ENCODE measurements at regions not wholly inside any gene's neighbourhood (a gene's known extent, or its start where the extent isn't known, plus 50 kb on each side); places are given as distances from the start of the nearest gene placed in this dataset.
"Not testable (repeated sequence)": the region's sequence is repeated elsewhere in the genome, so short reads cannot be mapped to it uniquely, and the experiment has no call there.

DNA sequence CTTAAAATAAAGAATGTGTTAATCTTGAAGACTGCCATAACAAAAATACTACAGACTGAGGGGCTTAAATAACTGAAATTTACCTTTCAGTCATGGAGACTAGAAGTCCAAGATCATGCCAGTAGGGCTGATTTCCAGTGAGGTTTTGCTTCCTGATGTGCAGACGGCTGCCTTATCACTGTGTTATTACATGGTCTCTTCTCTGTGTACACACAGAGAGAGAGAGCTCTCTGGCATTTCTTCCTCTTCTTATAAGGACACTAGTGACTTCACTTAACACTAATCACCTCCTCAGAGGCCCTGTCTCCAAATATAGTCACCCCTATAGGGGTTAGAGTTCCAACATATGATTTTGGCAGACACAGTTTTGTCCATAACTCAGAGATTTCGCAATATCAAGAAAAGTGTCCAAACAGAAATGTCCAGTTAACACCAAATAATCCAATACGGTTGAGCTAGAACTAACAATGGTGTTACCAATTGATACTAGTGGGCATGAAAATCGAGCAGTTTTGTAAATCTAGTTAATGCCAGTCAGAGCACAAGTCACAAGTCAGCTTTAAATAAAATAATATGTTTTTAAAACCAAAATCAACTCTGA lies 399.8 kb downstream of the ADCYAP1 start:
- Mint-ChIP-seq H3K4me3 (ENCODE audit: unreplicated experiment) (no peak overlapping the region), H3K4me1 (ENCODE audit: low read depth) (no peaks in the 10 kb centered on the region), H3K9me3 (ENCODE audit: low read depth) (peaks cover 3% of the 10 kb centered on the region), H3K36me3 (ENCODE audit: low read depth) (no peaks in the 10 kb centered on the region), H3K27me3 (ENCODE audit: low read depth) (no peaks in the 10 kb centered on the region), H3K27ac (ENCODE audit: unreplicated experiment) (no peak overlapping the region)
- TF ChIP-seq, protein P1, sequence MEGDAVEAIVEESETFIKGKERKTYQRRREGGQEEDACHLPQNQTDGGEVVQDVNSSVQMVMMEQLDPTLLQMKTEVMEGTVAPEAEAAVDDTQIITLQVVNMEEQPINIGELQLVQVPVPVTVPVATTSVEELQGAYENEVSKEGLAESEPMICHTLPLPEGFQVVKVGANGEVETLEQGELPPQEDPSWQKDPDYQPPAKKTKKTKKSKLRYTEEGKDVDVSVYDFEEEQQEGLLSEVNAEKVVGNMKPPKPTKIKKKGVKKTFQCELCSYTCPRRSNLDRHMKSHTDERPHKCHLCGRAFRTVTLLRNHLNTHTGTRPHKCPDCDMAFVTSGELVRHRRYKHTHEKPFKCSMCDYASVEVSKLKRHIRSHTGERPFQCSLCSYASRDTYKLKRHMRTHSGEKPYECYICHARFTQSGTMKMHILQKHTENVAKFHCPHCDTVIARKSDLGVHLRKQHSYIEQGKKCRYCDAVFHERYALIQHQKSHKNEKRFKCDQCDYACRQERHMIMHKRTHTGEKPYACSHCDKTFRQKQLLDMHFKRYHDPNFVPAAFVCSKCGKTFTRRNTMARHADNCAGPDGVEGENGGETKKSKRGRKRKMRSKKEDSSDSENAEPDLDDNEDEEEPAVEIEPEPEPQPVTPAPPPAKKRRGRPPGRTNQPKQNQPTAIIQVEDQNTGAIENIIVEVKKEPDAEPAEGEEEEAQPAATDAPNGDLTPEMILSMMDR (IDR thresholded peaks at IDR 0.05): no peak
- no peak for DNase-seq (ENCODE audit: low spot score)

DNA sequence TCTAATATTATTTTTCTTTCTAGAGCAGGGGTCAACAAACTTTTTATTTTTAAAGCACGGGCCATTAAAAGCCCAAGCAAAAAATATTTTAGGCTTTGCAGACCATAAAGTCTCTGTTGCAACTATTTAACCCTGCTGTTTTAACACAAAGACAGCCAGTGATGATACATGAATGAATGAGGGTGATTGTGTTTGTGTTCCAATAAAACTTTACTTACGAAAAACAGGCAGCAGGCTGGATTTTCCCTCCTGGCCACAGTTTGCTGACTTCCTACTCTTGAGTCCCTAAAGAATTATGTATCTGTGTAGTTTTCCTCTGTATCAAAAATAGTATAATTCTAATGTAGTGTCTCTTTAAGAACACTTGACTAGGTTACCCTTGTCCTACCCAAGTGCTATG lies 402.0 kb downstream of the ADCYAP1 start:
- no peak overlapping the region for H3K4me3 Mint-ChIP-seq (ENCODE audit: unreplicated experiment)

DNA sequence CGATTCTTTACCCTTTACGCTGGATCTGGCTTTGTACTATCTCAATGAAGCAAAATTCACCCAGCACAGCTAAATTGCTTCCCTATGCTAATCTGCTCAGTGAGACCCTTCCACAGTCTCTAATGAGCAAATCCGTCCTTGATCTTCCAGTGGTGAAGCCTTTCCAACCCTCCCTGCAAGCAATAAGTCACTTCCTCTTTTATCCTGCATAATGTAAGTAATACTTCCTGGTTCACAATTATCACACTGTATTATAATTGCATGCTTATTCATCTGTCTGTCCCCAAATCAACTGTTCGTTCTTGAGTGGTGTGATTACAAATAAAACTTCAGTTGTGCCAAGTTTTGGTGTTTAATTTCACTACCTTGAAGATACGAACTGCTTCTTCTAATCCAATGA lies 404.0 kb downstream of the ADCYAP1 start:
- TF ChIP-seq, protein P1 (IDR thresholded peaks at IDR 0.05): no peak
- Mint-ChIP-seq H3K9me3 (ENCODE audit: low read depth) (no peaks in the 10 kb centered on the region), H3K36me3 (ENCODE audit: low read depth) (no peaks in the 10 kb centered on the region), H3K27ac (ENCODE audit: unreplicated experiment) (no peak overlapping the region), H3K4me3 (ENCODE audit: unreplicated experiment) (no peak overlapping the region), H3K27me3 (ENCODE audit: low read depth) (no peaks in the 10 kb centered on the region), H3K4me1 (ENCODE audit: low read depth) (no peaks in the 10 kb centered on the region)
- no peak for DNase-seq (ENCODE audit: low spot score)

More for the DNA sequence above, 402.0 kb downstream of the ADCYAP1 start:
- DNase-seq (ENCODE audit: low spot score): no peak
- Mint-ChIP-seq H3K27me3 (ENCODE audit: low read depth) (no peaks in the 10 kb centered on the region), H3K4me1 (ENCODE audit: low read depth) (no peaks in the 10 kb centered on the region), H3K36me3 (ENCODE audit: low read depth) (no peaks in the 10 kb centered on the region), H3K27ac (ENCODE audit: unreplicated experiment) (no peak overlapping the region), H3K9me3 (ENCODE audit: low read depth) (no peaks in the 10 kb centered on the region)
- TF ChIP-seq, protein P1 (IDR thresholded peaks at IDR 0.05): no peak

DNA sequence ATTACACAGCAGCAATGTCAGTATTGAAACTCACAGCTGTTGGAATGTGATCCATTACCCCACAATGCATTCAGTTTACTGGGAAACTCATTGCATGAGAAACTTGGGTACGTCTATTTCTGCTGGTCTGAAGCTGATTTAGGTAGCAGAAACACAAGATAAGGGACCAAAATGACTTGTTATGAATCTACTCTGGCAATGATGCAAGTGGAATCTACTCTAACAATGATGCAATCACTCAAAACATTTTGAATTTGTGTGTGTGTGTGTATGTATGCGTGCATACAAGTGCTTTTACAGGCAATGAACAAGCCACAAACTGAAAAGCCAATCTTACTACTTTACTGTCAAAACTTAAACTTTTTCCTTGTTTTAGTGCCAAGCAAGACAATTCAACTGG lies 406.7 kb downstream of the ADCYAP1 start:
- Mint-ChIP-seq H3K4me1 (ENCODE audit: low read depth) (no peaks in the 10 kb centered on the region), H3K9me3 (ENCODE audit: low read depth) (no peaks in the 10 kb centered on the region), H3K4me3 (ENCODE audit: unreplicated experiment) (no peak overlapping the region), H3K36me3 (ENCODE audit: low read depth) (no peaks in the 10 kb centered on the region), H3K27ac (ENCODE audit: unreplicated experiment) (no peak overlapping the region), H3K27me3 (ENCODE audit: low read depth) (no peaks in the 10 kb centered on the region)
- TF ChIP-seq, protein P1 (IDR thresholded peaks at IDR 0.05): no peak
- DNase-seq (ENCODE audit: low spot score): no peak

DNA sequence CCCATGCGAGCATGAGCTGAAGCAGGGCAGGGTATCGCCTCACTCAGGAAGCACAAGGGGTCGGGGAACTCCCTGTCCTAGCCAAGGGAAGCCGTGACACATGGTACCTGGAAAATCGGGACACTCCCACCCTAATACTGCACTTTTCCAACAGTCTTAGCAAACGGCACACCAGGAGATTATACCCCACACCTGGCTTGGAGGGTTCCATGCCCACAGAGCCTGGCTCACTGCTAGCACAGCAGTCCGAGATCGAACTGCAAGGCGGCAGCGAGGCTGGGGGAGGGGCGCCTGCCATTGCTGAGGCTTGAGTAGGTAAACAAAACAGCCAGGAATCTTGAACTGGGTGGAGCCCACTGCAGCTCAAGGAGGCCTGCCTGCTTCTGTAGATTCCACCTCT lies 430.7 kb downstream of the ADCYAP1 start:
- DNase-seq (ENCODE audit: low spot score); H3K4me1 Mint-ChIP-seq (ENCODE audit: low read depth); H3K4me3 Mint-ChIP-seq (ENCODE audit: unreplicated experiment); H3K27me3 Mint-ChIP-seq (ENCODE audit: low read depth); H3K27ac Mint-ChIP-seq (ENCODE audit: unreplicated experiment); H3K36me3 Mint-ChIP-seq (ENCODE audit: low read depth): not testable (repeated sequence)
- H3K9me3 Mint-ChIP-seq (ENCODE audit: low read depth): peaks cover 63% of the 10 kb centered on the region

DNA sequence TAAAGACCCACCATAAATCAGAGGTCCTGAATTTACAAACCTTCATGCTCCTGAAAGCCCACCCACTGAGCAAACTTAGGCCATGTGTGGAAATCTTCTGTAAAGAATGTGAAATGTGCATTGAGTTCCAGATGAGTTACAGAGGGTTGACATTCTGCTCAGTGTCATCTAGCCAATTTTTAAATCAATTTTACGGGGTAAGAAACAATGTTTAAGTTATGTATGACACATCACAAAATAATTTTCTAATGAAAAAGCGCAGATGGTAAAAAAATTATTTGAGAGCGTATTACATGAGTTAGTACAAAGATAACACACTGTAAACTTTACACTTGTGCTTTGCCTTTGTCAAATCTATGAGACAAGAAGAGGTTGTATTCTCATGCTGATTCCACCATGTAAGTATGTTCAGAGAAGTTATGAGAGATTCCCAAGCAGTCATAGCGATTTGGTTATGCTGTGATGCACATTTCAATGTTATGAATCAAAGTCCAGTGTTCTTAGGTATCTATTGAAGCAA lies 446.3 kb downstream of the ADCYAP1 start:
- no peak overlapping the region for H3K27ac Mint-ChIP-seq (ENCODE audit: unreplicated experiment)
- H3K36me3 Mint-ChIP-seq (ENCODE audit: low read depth): no peaks in the 10 kb centered on the region
- DNase-seq (ENCODE audit: low spot score): no peak
- H3K4me3 Mint-ChIP-seq (ENCODE audit: unreplicated experiment): no peak overlapping the region
- TF ChIP-seq, protein P1 (IDR thresholded peaks at IDR 0.05): no peak
- H3K27me3 Mint-ChIP-seq (ENCODE audit: low read depth): peaks cover 1% of the 10 kb centered on the region
- H3K9me3 Mint-ChIP-seq (ENCODE audit: low read depth): peaks cover 7% of the 10 kb centered on the region
- H3K4me1 Mint-ChIP-seq (ENCODE audit: low read depth): no peaks in the 10 kb centered on the region
